ENCODE measurements at regions not wholly inside any gene's neighbourhood (a gene's known extent, or its start where the extent isn't known, plus 50 kb on each side); places are given as distances from the start of the nearest gene placed in this dataset.
"Not testable (repeated sequence)": the region's sequence is repeated elsewhere in the genome, so short reads cannot be mapped to it uniquely, and the experiment has no call there.

GRCh38 chr10:126722726-126723125, 52.2 kb upstream of the C10orf90 start:
- no peak for DNase-seq

GRCh38 chr10:126723226-126723625, 52.7 kb upstream of the C10orf90 start:
- DNase-seq = no peak

GRCh38 chr10:126729314-126729870, 58.9 kb upstream of the C10orf90 start:
- no peak for DNase-seq

- DNase-seq = no peak
These were observed 60.5 kb upstream of the C10orf90 start for GRCh38 chr10:126730856-126731609.

- no peak for DNase-seq
These were observed 61.1 kb upstream of the C10orf90 start for GRCh38 chr10:126731610-126731990.

- DNase-seq = no peak
These were observed 61.8 kb upstream of the C10orf90 start for GRCh38 chr10:126732308-126732707.

GRCh38 chr10:126732868-126733267, 62.4 kb upstream of the C10orf90 start:
- DNase-seq = no peak

GRCh38 chr10:126734015-126734414, 63.5 kb upstream of the C10orf90 start:
- DNase-seq = no peak

- no peak for DNase-seq
These were observed 64.5 kb upstream of the C10orf90 start for GRCh38 chr10:126734967-126735366.

GRCh38 chr10:126736142-126736541, 65.6 kb upstream of the C10orf90 start:
- DNase-seq = no peak

GRCh38 chr10:126736727-126737126, 66.2 kb upstream of the C10orf90 start:
- DNase-seq = no peak

- DNase-seq = no peak
These were observed 67.5 kb upstream of the C10orf90 start for GRCh38 chr10:126738001-126738400.

GRCh38 chr10:126744571-126744970, 74.1 kb upstream of the C10orf90 start:
- no peak for DNase-seq

GRCh38 chr10:126749015-126749655, 78.6 kb upstream of the C10orf90 start:
- DNase-seq = peak in 1 of 2 experiments; percentile 14

GRCh38 chr10:126754966-126755365, 84.5 kb upstream of the C10orf90 start:
- DNase-seq = no peak

- no peak for DNase-seq
These were observed 88.4 kb upstream of the C10orf90 start for GRCh38 chr10:126758867-126759266.

- no peak for DNase-seq
These were observed 89.0 kb upstream of the C10orf90 start for GRCh38 chr10:126759531-126759930.

GRCh38 chr10:126766646-126767045, 96.2 kb upstream of the C10orf90 start:
- not testable (repeated sequence) for DNase-seq

GRCh38 chr10:126770809-126771208, 100.3 kb upstream of the C10orf90 start:
- DNase-seq = no peak

- DNase-seq = no peak
These were observed 105.7 kb upstream of the C10orf90 start for GRCh38 chr10:126776168-126776567.

- no peak for DNase-seq
These were observed 107.2 kb upstream of the C10orf90 start for GRCh38 chr10:126777714-126778113.

GRCh38 chr10:126781450-126782216, 111.1 kb upstream of the C10orf90 start:
- no peak for DNase-seq

- DNase-seq = no peak
These were observed 113.5 kb upstream of the C10orf90 start for GRCh38 chr10:126783806-126784557.
